Glutamatergic neuron (in vitro differentiated cells): ENCODE measurements at regions not wholly inside any gene's neighbourhood (a gene's known extent, or its start where the extent isn't known, plus 50 kb on each side); places are given as distances from the start of the nearest gene placed in this dataset.

Experiments used
- DNase-seq: peaks from one replicate; pipeline ENCODE4 v3.0.0; 2022
- H3K27ac Mint-ChIP-seq: one replicate; pipeline ENCODE4 v1.8.0; 2020; ENCODE audit warnings: mild to moderate bottlenecking, mixed read lengths, inconsistent platforms; ENCODE audit not compliant: unreplicated experiment
- H3K27me3 Mint-ChIP-seq: one replicate; pipeline ENCODE4 v1.8.0; 2020; ENCODE audit warnings: mild to moderate bottlenecking, moderate library complexity, mixed read lengths, inconsistent platforms; ENCODE audit not compliant: unreplicated experiment
- H3K36me3 Mint-ChIP-seq: one replicate; pipeline ENCODE4 v1.8.0; 2020; ENCODE audit warnings: mild to moderate bottlenecking, mixed read lengths, inconsistent platforms; ENCODE audit not compliant: unreplicated experiment
- H3K4me1 Mint-ChIP-seq: one replicate; pipeline ENCODE4 v1.8.0; 2020; ENCODE audit warnings: mild to moderate bottlenecking, low read depth, mixed read lengths, inconsistent platforms; ENCODE audit not compliant: unreplicated experiment
- H3K4me3 Mint-ChIP-seq: one replicate; pipeline ENCODE4 v1.8.0; 2020; ENCODE audit warnings: mild to moderate bottlenecking, mixed read lengths, inconsistent platforms; ENCODE audit not compliant: unreplicated experiment
- H3K9me3 Mint-ChIP-seq: one replicate; pipeline ENCODE4 v1.8.0; 2020; ENCODE audit warnings: mild to moderate bottlenecking, moderate library complexity, mixed read lengths, inconsistent platforms; ENCODE audit not compliant: unreplicated experiment
- CTCF ChIP-seq: fragments of 200-600 bp; sonication (generic); IDR thresholded peaks from one replicate; pipeline ENCODE4 v1.5.0; 2021; ENCODE audit not compliant: partially characterized antibody, unreplicated experiment

GRCh38 chr1:228911225-228912210 is 176.2 kb downstream of the RHOU start:
- Mint-ChIP-seq H3K4me3 (peak overlapping the region; percentile 88), H3K9me3 (peaks cover 2% of the 10 kb centered on the region), H3K27ac (peak overlapping the region; percentile 100), H3K4me1 (peaks cover 40% of the 10 kb centered on the region), H3K36me3 (peaks cover 4% of the 10 kb centered on the region), H3K27me3 (peaks cover 9% of the 10 kb centered on the region)
- peak; percentile 69 for DNase-seq
- no peak for TF ChIP-seq CTCF

GRCh38 chr1:228913626-228914414 is 178.5 kb downstream of the RHOU start:
- peaks cover 9% of the 10 kb centered on the region for H3K27me3 Mint-ChIP-seq
- peak overlapping the region; percentile 100 for H3K27ac Mint-ChIP-seq
- H3K4me3 Mint-ChIP-seq: peak overlapping the region; percentile 46
- peaks cover 2% of the 10 kb centered on the region for H3K9me3 Mint-ChIP-seq
- peak; percentile 69 for DNase-seq
- no peak for TF ChIP-seq CTCF
- H3K36me3 Mint-ChIP-seq: peaks cover 4% of the 10 kb centered on the region
- peaks cover 46% of the 10 kb centered on the region for H3K4me1 Mint-ChIP-seq

GRCh38 chr1:228914700-228915099 is 179.4 kb downstream of the RHOU start:
- H3K4me1 Mint-ChIP-seq: peaks cover 47% of the 10 kb centered on the region
- no peak overlapping the region for H3K4me3 Mint-ChIP-seq

GRCh38 chr1:228917342-228917741 is 182.1 kb downstream of the RHOU start:
- H3K4me1 Mint-ChIP-seq: peaks cover 32% of the 10 kb centered on the region

More at GRCh38 chr1:228914700-228915099, 179.4 kb downstream of the RHOU start:
- DNase-seq: no peak
- peaks cover 2% of the 10 kb centered on the region for H3K9me3 Mint-ChIP-seq
- TF ChIP-seq CTCF: no peak
- peak overlapping the region; percentile 52 for H3K27ac Mint-ChIP-seq
- H3K27me3 Mint-ChIP-seq: peaks cover 11% of the 10 kb centered on the region
- peaks cover 4% of the 10 kb centered on the region for H3K36me3 Mint-ChIP-seq

More at GRCh38 chr1:228917342-228917741, 182.1 kb downstream of the RHOU start:
- no peak for TF ChIP-seq CTCF
- peaks cover 4% of the 10 kb centered on the region for H3K27me3 Mint-ChIP-seq
- peaks cover 4% of the 10 kb centered on the region for H3K36me3 Mint-ChIP-seq
- no peak for DNase-seq
- H3K9me3 Mint-ChIP-seq: peaks cover 4% of the 10 kb centered on the region
- H3K4me3 Mint-ChIP-seq: no peak overlapping the region
- no peak overlapping the region for H3K27ac Mint-ChIP-seq
